Prostate gland (tissue), 2 donors: ENCODE measurements at regions not wholly inside any gene's neighbourhood (a gene's known extent, or its start where the extent isn't known, plus 50 kb on each side); places are given as distances from the start of the nearest gene placed in this dataset.

Experiments
- DNase-seq: peaks from one replicate; pipeline ENCODE4 v3.0.0-alpha.2; 2019; ENCODE audit warnings: low spot score
- H3K27ac ChIP-seq, 2 donors: fragments of 200-600 bp; sonication (generic); 2 replicates each; pipeline ENCODE4 v1.5.1; 2017 to 2019
- H3K27me3 ChIP-seq: fragments of 200-600 bp; sonication (generic); replicated peaks from 2 replicates; pipeline ENCODE4 v1.5.1; 2019; ENCODE audit not compliant: insufficient read depth
- H3K36me3 ChIP-seq, 2 donors: fragments of 200-600 bp; sonication (generic); 1 replicate in 1 of 2; 2 replicates in 1 of 2; pipeline versions ENCODE4 v1.5.1 to v1.8.1; 2017 to 2019
- H3K4me1 ChIP-seq: fragments of 200-600 bp; sonication (generic); replicated peaks from 2 replicates; pipeline ENCODE4 v1.5.1; 2019
- H3K4me3 ChIP-seq, 2 donors: fragments of 200-600 bp; sonication (generic); 2 replicates each; pipeline ENCODE4 v1.5.1; 2017 to 2019
- H3K9me3 ChIP-seq: fragments of 200-600 bp; sonication (generic); 2 replicates; pipeline ENCODE4 v1.5.1; 2017
- POLR2A ChIP-seq: fragments of 450-650 bp; IDR thresholded peaks from one replicate; pipeline ENCODE4 v1.6.1; 2016; ENCODE audit warnings: antibody characterized with exemption, mild to moderate bottlenecking
- POLR2AphosphoS5 ChIP-seq: sonication (generic); formaldehyde crosslinking; IDR thresholded peaks from one replicate; pipeline ENCODE4 v1.6.1; 2017; ENCODE audit warnings: antibody characterized with exemption
- WGBS: methylation state at CpG from one replicate; pipeline ENCODE4 v1.1.5; 2018; 5-methylcytosine and 5-hydroxymethylcytosine counted together
- intact Hi-C: fragments of 100-400 bp; cut with DNase I; formaldehyde crosslinking; loops from one replicate; pipeline ENCODE4 v1.14.2; 2022
- TF ChIP-seq, protein P1 (sequence below), 4 experiments: fragments of 200-600 bp in 2 of 4; fragments of 450-650 bp in 2 of 4; sonication (generic) in 2 of 4; IDR thresholded peaks; 1 replicate in 3 of 4; 2 replicates in 1 of 4; pipeline ENCODE4 v1.5.1; 2016 to 2019; ENCODE audit warnings: antibody characterized with exemption in 4 of 4, mild to moderate bottlenecking in 2 of 4, moderate library complexity in 2 of 4

DNA sequence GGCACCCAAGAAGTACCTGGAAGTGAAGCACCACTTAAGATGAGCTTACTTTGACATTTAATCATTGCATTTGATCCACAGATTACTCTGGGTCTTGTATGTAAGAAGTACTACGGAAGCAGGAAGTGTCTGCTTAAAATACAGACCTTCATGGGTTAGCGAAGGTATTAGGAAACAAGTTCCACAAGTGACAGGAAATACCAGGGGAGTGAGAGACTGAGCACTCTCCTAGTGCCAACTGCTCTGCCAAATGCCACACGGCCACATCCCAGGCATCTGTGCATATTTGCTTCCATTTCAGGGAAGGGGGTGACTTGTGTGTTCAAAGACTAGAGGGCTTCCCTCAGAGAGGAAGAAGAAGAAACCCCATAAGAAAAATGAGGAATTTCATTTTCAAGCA lies 57.2 kb upstream of the ANK3 start:
- Histone ChIP-seq H3K9me3 (no peaks in the 10 kb centered on the region), H3K27me3 (no peaks in the 10 kb centered on the region), H3K4me1 (no peaks in the 10 kb centered on the region), H3K36me3 (no peaks in the 10 kb centered on the region), H3K27ac (no peak overlapping the region), H3K4me3 (no peak overlapping the region)
- intact Hi-C loops = loop anchor here (10.0 kb wide), 1 partner anchor 838 kb away; no protein-coding TSS in a partner anchor
- WGBS = 34% methylated on average over 3 of the region's 3 CpGs
- TF ChIP-seq POLR2AphosphoS5 = peak; percentile 53
- TF ChIP-seq, protein P1, sequence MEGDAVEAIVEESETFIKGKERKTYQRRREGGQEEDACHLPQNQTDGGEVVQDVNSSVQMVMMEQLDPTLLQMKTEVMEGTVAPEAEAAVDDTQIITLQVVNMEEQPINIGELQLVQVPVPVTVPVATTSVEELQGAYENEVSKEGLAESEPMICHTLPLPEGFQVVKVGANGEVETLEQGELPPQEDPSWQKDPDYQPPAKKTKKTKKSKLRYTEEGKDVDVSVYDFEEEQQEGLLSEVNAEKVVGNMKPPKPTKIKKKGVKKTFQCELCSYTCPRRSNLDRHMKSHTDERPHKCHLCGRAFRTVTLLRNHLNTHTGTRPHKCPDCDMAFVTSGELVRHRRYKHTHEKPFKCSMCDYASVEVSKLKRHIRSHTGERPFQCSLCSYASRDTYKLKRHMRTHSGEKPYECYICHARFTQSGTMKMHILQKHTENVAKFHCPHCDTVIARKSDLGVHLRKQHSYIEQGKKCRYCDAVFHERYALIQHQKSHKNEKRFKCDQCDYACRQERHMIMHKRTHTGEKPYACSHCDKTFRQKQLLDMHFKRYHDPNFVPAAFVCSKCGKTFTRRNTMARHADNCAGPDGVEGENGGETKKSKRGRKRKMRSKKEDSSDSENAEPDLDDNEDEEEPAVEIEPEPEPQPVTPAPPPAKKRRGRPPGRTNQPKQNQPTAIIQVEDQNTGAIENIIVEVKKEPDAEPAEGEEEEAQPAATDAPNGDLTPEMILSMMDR (IDR thresholded peaks at IDR 0.05) = no peak
- peak; percentile 33 for DNase-seq

DNA sequence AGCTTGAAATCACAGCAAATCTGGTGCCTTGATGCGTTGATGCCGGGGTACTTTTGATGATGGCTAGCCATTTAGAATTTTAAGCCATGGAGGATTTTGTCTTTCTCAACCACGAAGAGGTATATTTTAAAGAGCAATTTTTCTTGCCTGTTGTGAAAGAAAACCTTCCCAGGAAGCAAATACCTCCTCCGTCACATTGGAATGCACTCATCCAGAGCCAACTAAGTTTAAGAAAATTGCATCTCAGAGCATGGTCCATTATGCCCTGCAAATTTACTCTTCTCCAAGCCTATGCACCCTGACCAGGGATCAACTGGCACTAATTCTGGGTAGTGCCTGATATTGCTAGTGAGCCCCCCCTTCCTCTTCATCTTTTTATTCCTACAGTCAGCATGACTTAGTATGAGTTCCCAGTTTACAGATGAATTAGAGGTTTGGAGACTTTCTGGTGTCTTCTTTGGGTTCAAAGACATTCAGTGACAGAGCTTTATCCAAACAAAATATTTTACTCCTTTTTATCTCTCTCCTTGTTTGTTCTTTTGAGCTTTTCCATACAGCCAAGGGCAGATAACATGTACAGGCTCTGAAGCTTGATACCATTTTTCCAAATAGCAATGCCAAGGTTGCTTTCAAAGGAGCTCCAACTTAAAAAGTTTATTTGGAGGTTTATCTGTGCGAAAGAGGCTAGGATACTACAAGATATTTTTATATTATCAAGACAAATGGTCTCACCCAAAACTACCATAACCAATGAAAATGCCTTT lies 56.6 kb upstream of the ANK3 start:
- Histone ChIP-seq H3K36me3 (no peaks in the 10 kb centered on the region), H3K9me3 (no peaks in the 10 kb centered on the region), H3K27ac (no peak overlapping the region), H3K4me1 (no peaks in the 10 kb centered on the region), H3K27me3 (no peaks in the 10 kb centered on the region), H3K4me3 (no peak overlapping the region)
- intact Hi-C loops = loop anchor here (10.0 kb wide), 1 partner anchor 839 kb away; no protein-coding TSS in a partner anchor
- WGBS = 60% methylated on average over 5 of the region's 5 CpGs
- no peak for DNase-seq
- TF ChIP-seq POLR2AphosphoS5 (no peak), POLR2A (no peak)
- TF ChIP-seq, protein P1 (IDR thresholded peaks at IDR 0.05) = no peak

DNA sequence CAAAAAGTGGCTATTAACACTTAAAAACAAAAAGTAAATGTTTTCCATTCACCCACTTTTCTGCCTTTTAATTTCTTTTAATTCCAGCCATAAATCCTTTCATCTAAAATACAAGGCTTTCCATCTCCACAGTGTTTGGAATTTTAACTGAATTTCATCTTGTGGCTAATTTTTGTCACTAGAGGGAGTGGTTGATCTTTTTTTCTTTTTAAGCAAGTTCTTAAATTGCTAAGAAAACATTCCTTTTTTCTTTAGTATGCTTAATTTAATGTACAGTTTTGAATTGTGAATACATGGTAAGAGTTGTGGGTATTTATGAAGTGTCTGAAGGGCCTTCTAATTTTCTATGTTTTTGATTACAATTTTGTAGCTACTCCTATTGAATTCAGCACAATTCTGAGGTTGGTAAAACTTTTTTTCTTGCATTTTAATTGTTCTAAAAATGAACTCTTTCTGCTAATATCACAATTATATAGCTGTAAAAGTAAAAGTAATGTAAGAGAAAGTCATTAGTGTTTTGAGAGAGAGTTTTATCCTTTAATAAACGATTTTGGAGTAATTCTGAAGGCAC lies 54.9 kb upstream of the ANK3 start:
- no peak for DNase-seq
- no peaks in the 10 kb centered on the region for H3K9me3 ChIP-seq
- no peaks in the 10 kb centered on the region for H3K4me1 ChIP-seq
- TF ChIP-seq POLR2AphosphoS5 (no peak), POLR2A (no peak)
- TF ChIP-seq, protein P1 (IDR thresholded peaks at IDR 0.05) = peak in 3 of 4 experiments; percentile 38 to 70 (median 65)
- H3K27ac ChIP-seq = no peak overlapping the region
- WGBS = 84% methylated on average over 1 of the region's 1 CpG
- H3K4me3 ChIP-seq = no peak overlapping the region
- H3K27me3 ChIP-seq = no peaks in the 10 kb centered on the region
- H3K36me3 ChIP-seq = no peaks in the 10 kb centered on the region
- intact Hi-C loops = loop anchor here (2.0 to 10.0 kb wide), 2 partner anchors 202 to 840 kb away; no protein-coding TSS in a partner anchor

DNA sequence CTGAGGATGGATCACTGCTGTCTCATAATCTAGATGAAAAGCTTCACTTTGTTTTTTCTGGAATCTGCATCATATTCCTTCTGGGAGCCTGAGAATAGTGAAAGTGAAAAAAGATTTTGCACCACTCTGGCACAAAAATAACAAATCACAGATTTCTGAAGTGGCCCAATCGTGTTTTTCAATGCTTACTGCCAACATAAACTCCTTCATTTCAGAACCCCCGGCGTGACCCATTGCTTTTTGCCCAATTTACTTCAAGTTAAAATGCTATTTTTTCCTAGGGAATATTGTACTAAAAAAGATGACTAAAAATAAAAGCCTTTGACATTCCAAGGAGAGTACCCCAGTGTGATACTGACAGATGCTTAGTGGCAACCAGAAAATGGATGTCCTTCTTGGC lies 53.7 kb upstream of the ANK3 start:
- Histone ChIP-seq H3K36me3 (no peaks in the 10 kb centered on the region), H3K9me3 (no peaks in the 10 kb centered on the region), H3K4me3 (no peak overlapping the region), H3K27me3 (no peaks in the 10 kb centered on the region), H3K27ac (no peak overlapping the region), H3K4me1 (no peaks in the 10 kb centered on the region)
- WGBS = 72% methylated on average over 3 of the region's 3 CpGs
- TF ChIP-seq POLR2AphosphoS5 (no peak), POLR2A (no peak)
- TF ChIP-seq, protein P1 (IDR thresholded peaks at IDR 0.05) = no peak
- DNase-seq = no peak
- intact Hi-C loops = loop anchor here (10.0 kb wide), 1 partner anchor 841 kb away; no protein-coding TSS in a partner anchor
